GM19324 (cell line): ENCODE measurements at regions not wholly inside any gene's neighbourhood (a gene's known extent, or its start where the extent isn't known, plus 50 kb on each side); places are given as distances from the start of the nearest gene placed in this dataset.

ENCODE experiments used
- ATAC-seq: cut with Tn5 transposase; IDR thresholded peaks from one replicate; pipeline ENCODE4 v1.9.1; 2021; ENCODE audit warnings: mild to moderate bottlenecking, moderate library complexity; ENCODE audit not compliant: unreplicated experiment, low FRiP score

GRCh38 chr6:92840246-92840930 lies 579.0 kb downstream of the EPHA7 start:
- no peak for ATAC-seq

GRCh38 chr6:92828788-92829187 lies 590.6 kb downstream of the EPHA7 start:
- ATAC-seq: no peak

GRCh38 chr6:92827104-92827503 lies 592.3 kb downstream of the EPHA7 start:
- no peak for ATAC-seq

- no peak for ATAC-seq
Measured at GRCh38 chr6:92826633-92827032, 592.7 kb downstream of the EPHA7 start.

- ATAC-seq: no peak
Measured at GRCh38 chr6:92822222-92822621, 597.1 kb downstream of the EPHA7 start.

GRCh38 chr6:92820601-92821000 lies 598.8 kb downstream of the EPHA7 start:
- ATAC-seq: no peak

GRCh38 chr6:92810913-92811312 lies 608.4 kb downstream of the EPHA7 start:
- ATAC-seq: no peak

- no peak for ATAC-seq
Measured at GRCh38 chr6:92806254-92806653, 613.1 kb downstream of the EPHA7 start.

- no peak for ATAC-seq
Measured at GRCh38 chr6:92791403-92791802, 628.0 kb downstream of the EPHA7 start.

GRCh38 chr6:92790381-92790780 lies 629.0 kb downstream of the EPHA7 start:
- no peak for ATAC-seq

- ATAC-seq: no peak
Measured at GRCh38 chr6:92784235-92784634, 635.1 kb downstream of the EPHA7 start.

- no peak for ATAC-seq
Measured at GRCh38 chr6:92779746-92780145, 639.6 kb downstream of the EPHA7 start.

- ATAC-seq: no peak
Measured at GRCh38 chr6:92777146-92777740, 642.1 kb downstream of the EPHA7 start.

GRCh38 chr6:92770540-92770939 lies 648.8 kb downstream of the EPHA7 start:
- no peak for ATAC-seq

GRCh38 chr6:92767101-92767500 lies 652.3 kb downstream of the EPHA7 start:
- ATAC-seq: no peak

GRCh38 chr6:92763680-92764079 lies 655.7 kb downstream of the EPHA7 start:
- no peak for ATAC-seq

GRCh38 chr6:92763274-92763584 lies 656.1 kb downstream of the EPHA7 start:
- ATAC-seq: no peak

- ATAC-seq: no peak
Measured at GRCh38 chr6:92762443-92763273, 656.7 kb downstream of the EPHA7 start.

GRCh38 chr6:92759178-92759577 lies 660.2 kb downstream of the EPHA7 start:
- no peak for ATAC-seq

- ATAC-seq: no peak
Measured at GRCh38 chr6:92757925-92758324, 661.4 kb downstream of the EPHA7 start.

- no peak for ATAC-seq
Measured at GRCh38 chr6:92756912-92757311, 662.4 kb downstream of the EPHA7 start.

GRCh38 chr6:92753956-92754355 lies 665.4 kb downstream of the EPHA7 start:
- ATAC-seq: no peak
